Liver (tissue), 3 donors: ENCODE measurements at regions not wholly inside any gene's neighbourhood (a gene's known extent, or its start where the extent isn't known, plus 50 kb on each side); places are given as distances from the start of the nearest gene placed in this dataset.

Experiments used
- CTCF ChIP-seq: fragments of 150-350 bp; IDR thresholded peaks from 2 replicates; pipeline ENCODE4 v1.5.1; 2017; ENCODE audit warnings: improper control_type of control experiment, low read depth, low read length; ENCODE audit not compliant: missing input control
- MAX ChIP-seq: IDR thresholded peaks from 2 replicates; pipeline ENCODE4 v1.6.1; 2016; ENCODE audit warnings: antibody characterized with exemption
- RAD21 ChIP-seq, 2 donors: IDR thresholded peaks; 2 replicates each; pipeline ENCODE4 v1.6.1; 2016; ENCODE audit warnings: antibody characterized with exemption in 2 of 2, mild to moderate bottlenecking in 2 of 2
- TAF1 ChIP-seq: conservative IDR thresholded peaks from 2 replicates; pipeline ENCODE4 v1.6.1; 2016; ENCODE audit warnings: antibody characterized with exemption, mild to moderate bottlenecking
- ZBTB33 ChIP-seq: IDR thresholded peaks from 2 replicates; pipeline ENCODE4 v1.6.1; 2016; ENCODE audit warnings: antibody characterized with exemption
- donor health status: healthy.
- donor health status: healthy.

GRCh38 chrX:67044866-67045265 lies 406.0 kb upstream of the EDA2R start:
- TF ChIP-seq CTCF = no peak
- TF ChIP-seq ZBTB33 = no peak
- TF ChIP-seq TAF1 = no peak
- no peak for TF ChIP-seq RAD21 (IDR thresholded peaks at IDR 0.05)
- TF ChIP-seq MAX = no peak
